GM23338 (cell line): ENCODE measurements at regions not wholly inside any gene's neighbourhood (a gene's known extent, or its start where the extent isn't known, plus 50 kb on each side); places are given as distances from the start of the nearest gene placed in this dataset.

Experiments
- CREB1 ChIP-seq: fragments of 250-450 bp; sonication (Bioruptor Pico); IDR thresholded peaks from 2 replicates; pipeline ENCODE4 v1.5.0; 2020; ENCODE audit warnings: low read depth, mild to moderate bottlenecking, moderate library complexity
- EZH2 ChIP-seq: fragments of 200-600 bp; sonication (generic); IDR thresholded peaks from one replicate; pipeline ENCODE4 v1.8.0; 2017; ENCODE audit warnings: antibody characterized with exemption, mild to moderate bottlenecking, low read depth; ENCODE audit not compliant: unreplicated experiment
- EZH2phosphoT487 ChIP-seq: fragments of 200-600 bp; sonication (generic); IDR thresholded peaks from one replicate; pipeline ENCODE4 v1.8.1; 2018; ENCODE audit warnings: antibody characterized with exemption; ENCODE audit not compliant: unreplicated experiment
- JUNB ChIP-seq: IDR thresholded peaks from one replicate; pipeline ENCODE4 v1.6.1; 2016; ENCODE audit warnings: antibody characterized with exemption; ENCODE audit not compliant: unreplicated experiment
- NANOG ChIP-seq: IDR thresholded peaks from 2 replicates; pipeline ENCODE4 v1.6.1; 2016; ENCODE audit warnings: antibody characterized with exemption, borderline replicate concordance
- POLR2AphosphoS5 ChIP-seq: IDR thresholded peaks from 2 replicates; pipeline ENCODE4 v1.6.1; 2016; ENCODE audit warnings: antibody characterized with exemption, low read depth
- ZNF331 ChIP-seq: fragments of 250-450 bp; sonication (Bioruptor Pico); IDR thresholded peaks from 2 replicates; pipeline ENCODE4 v1.5.0; 2020; ENCODE audit warnings: low read depth, mild to moderate bottlenecking, moderate library complexity
- TF ChIP-seq, protein P1 (sequence below), 2 experiments: fragments of 200-600 bp in 1 of 2; sonication (generic) in 1 of 2; conservative IDR thresholded peaks; 2 replicates each; pipeline versions ENCODE4 v1.5.1 to v1.6.1; 2016 to 2017; ENCODE audit warnings: antibody characterized with exemption in 2 of 2, low read depth in 2 of 2, mild to moderate bottlenecking in 2 of 2, moderate library complexity in 1 of 2
- TF ChIP-seq, protein P2 (sequence below): IDR thresholded peaks from one replicate; pipeline ENCODE4 v1.6.1; 2018; ENCODE audit warnings: antibody characterized with exemption; ENCODE audit not compliant: unreplicated experiment
- TF ChIP-seq, protein P3 (sequence below): fragments of 250-450 bp; sonication (Bioruptor Pico); IDR thresholded peaks from 2 replicates; pipeline ENCODE4 v1.5.0; 2020; ENCODE audit warnings: mild to moderate bottlenecking, moderate library complexity
- TF ChIP-seq, protein P4 (sequence below): IDR thresholded peaks from 2 replicates; pipeline ENCODE4 v1.6.1; 2016; ENCODE audit warnings: antibody characterized with exemption

DNA sequence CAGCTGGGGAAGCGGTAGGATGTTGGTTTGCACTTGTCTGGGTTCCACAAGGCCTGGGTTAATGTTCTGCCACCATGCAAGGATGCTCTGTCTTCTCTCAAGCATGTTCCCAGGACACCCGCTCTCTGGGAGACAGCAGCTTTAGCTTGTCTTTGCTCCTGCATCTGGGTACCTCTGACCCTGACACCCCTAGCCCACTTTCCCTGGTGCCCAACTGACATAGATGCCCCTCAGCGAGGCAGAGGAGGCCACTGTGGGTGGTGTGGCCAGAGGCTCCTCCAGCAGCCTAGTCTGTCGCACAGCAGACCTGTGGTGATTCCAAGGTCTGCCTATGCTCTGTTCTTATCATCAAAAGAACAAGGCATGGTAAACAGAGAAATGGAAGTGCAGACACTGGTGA, 83.6 kb upstream of the ALDH1L1 start:
- TF ChIP-seq, protein P1, sequence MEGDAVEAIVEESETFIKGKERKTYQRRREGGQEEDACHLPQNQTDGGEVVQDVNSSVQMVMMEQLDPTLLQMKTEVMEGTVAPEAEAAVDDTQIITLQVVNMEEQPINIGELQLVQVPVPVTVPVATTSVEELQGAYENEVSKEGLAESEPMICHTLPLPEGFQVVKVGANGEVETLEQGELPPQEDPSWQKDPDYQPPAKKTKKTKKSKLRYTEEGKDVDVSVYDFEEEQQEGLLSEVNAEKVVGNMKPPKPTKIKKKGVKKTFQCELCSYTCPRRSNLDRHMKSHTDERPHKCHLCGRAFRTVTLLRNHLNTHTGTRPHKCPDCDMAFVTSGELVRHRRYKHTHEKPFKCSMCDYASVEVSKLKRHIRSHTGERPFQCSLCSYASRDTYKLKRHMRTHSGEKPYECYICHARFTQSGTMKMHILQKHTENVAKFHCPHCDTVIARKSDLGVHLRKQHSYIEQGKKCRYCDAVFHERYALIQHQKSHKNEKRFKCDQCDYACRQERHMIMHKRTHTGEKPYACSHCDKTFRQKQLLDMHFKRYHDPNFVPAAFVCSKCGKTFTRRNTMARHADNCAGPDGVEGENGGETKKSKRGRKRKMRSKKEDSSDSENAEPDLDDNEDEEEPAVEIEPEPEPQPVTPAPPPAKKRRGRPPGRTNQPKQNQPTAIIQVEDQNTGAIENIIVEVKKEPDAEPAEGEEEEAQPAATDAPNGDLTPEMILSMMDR (conservative IDR thresholded peaks at IDR 0.05; ENCODE audit: low read depth in 2 of 2): no peak
- TF ChIP-seq, protein P2, sequence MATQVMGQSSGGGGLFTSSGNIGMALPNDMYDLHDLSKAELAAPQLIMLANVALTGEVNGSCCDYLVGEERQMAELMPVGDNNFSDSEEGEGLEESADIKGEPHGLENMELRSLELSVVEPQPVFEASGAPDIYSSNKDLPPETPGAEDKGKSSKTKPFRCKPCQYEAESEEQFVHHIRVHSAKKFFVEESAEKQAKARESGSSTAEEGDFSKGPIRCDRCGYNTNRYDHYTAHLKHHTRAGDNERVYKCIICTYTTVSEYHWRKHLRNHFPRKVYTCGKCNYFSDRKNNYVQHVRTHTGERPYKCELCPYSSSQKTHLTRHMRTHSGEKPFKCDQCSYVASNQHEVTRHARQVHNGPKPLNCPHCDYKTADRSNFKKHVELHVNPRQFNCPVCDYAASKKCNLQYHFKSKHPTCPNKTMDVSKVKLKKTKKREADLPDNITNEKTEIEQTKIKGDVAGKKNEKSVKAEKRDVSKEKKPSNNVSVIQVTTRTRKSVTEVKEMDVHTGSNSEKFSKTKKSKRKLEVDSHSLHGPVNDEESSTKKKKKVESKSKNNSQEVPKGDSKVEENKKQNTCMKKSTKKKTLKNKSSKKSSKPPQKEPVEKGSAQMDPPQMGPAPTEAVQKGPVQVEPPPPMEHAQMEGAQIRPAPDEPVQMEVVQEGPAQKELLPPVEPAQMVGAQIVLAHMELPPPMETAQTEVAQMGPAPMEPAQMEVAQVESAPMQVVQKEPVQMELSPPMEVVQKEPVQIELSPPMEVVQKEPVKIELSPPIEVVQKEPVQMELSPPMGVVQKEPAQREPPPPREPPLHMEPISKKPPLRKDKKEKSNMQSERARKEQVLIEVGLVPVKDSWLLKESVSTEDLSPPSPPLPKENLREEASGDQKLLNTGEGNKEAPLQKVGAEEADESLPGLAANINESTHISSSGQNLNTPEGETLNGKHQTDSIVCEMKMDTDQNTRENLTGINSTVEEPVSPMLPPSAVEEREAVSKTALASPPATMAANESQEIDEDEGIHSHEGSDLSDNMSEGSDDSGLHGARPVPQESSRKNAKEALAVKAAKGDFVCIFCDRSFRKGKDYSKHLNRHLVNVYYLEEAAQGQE: no peak
- TF ChIP-seq EZH2phosphoT487 (no peak), EZH2 (no peak), POLR2AphosphoS5 (no peak), JUNB (no peak), CREB1 (no peak), ZNF331 (no peak), NANOG (no peak)
- TF ChIP-seq, protein P3, sequence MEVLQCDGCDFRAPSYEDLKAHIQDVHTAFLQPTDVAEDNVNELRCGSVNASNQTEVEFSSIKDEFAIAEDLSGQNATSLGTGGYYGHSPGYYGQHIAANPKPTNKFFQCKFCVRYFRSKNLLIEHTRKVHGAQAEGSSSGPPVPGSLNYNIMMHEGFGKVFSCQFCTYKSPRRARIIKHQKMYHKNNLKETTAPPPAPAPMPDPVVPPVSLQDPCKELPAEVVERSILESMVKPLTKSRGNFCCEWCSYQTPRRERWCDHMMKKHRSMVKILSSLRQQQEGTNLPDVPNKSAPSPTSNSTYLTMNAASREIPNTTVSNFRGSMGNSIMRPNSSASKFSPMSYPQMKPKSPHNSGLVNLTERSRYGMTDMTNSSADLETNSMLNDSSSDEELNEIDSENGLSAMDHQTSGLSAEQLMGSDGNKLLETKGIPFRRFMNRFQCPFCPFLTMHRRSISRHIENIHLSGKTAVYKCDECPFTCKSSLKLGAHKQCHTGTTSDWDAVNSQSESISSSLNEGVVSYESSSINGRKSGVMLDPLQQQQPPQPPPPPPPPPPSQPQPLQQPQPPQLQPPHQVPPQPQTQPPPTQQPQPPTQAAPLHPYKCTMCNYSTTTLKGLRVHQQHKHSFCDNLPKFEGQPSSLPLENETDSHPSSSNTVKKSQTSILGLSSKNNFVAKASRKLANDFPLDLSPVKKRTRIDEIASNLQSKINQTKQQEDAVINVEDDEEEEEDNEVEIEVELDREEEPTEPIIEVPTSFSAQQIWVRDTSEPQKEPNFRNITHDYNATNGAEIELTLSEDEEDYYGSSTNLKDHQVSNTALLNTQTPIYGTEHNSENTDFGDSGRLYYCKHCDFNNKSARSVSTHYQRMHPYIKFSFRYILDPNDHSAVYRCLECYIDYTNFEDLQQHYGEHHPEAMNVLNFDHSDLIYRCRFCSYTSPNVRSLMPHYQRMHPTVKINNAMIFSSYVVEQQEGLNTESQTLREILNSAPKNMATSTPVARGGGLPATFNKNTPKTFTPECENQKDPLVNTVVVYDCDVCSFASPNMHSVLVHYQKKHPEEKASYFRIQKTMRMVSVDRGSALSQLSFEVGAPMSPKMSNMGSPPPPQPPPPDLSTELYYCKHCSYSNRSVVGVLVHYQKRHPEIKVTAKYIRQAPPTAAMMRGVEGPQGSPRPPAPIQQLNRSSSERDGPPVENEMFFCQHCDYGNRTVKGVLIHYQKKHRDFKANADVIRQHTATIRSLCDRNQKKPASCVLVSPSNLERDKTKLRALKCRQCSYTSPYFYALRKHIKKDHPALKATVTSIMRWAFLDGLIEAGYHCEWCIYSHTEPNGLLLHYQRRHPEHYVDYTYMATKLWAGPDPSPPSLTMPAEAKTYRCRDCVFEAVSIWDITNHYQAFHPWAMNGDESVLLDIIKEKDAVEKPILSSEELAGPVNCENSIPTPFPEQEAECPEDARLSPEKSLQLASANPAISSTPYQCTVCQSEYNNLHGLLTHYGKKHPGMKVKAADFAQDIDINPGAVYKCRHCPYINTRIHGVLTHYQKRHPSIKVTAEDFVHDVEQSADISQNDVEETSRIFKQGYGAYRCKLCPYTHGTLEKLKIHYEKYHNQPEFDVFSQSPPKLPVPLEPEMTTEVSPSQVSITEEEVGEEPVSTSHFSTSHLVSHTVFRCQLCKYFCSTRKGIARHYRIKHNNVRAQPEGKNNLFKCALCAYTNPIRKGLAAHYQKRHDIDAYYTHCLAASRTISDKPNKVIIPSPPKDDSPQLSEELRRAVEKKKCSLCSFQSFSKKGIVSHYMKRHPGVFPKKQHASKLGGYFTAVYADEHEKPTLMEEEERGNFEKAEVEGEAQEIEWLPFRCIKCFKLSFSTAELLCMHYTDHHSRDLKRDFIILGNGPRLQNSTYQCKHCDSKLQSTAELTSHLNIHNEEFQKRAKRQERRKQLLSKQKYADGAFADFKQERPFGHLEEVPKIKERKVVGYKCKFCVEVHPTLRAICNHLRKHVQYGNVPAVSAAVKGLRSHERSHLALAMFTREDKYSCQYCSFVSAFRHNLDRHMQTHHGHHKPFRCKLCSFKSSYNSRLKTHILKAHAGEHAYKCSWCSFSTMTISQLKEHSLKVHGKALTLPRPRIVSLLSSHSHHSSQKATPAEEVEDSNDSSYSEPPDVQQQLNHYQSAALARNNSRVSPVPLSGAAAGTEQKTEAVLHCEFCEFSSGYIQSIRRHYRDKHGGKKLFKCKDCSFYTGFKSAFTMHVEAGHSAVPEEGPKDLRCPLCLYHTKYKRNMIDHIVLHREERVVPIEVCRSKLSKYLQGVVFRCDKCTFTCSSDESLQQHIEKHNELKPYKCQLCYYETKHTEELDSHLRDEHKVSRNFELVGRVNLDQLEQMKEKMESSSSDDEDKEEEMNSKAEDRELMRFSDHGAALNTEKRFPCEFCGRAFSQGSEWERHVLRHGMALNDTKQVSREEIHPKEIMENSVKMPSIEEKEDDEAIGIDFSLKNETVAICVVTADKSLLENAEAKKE (CRISPR knock-in tag): no peak
- TF ChIP-seq, protein P4, sequence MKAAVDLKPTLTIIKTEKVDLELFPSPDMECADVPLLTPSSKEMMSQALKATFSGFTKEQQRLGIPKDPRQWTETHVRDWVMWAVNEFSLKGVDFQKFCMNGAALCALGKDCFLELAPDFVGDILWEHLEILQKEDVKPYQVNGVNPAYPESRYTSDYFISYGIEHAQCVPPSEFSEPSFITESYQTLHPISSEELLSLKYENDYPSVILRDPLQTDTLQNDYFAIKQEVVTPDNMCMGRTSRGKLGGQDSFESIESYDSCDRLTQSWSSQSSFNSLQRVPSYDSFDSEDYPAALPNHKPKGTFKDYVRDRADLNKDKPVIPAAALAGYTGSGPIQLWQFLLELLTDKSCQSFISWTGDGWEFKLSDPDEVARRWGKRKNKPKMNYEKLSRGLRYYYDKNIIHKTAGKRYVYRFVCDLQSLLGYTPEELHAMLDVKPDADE: no peak
